Brain microvascular endothelial cell (primary cell): ENCODE measurements at regions not wholly inside any gene's neighbourhood (a gene's known extent, or its start where the extent isn't known, plus 50 kb on each side); places are given as distances from the start of the nearest gene placed in this dataset.

ENCODE experiments used
- DNase-seq: peaks from one replicate; pipeline ENCODE4 v3.0.0-alpha.2; 2020
- H3K27ac ChIP-seq: fragments of 250-450 bp; sonication (Bioruptor Pico); 2 replicates; pipeline ENCODE4 v1.5.1; 2020; ENCODE audit warnings: mild to moderate bottlenecking, moderate library complexity
- H3K27me3 ChIP-seq: fragments of 250-450 bp; sonication (Bioruptor Pico); replicated peaks from 2 replicates; pipeline ENCODE4 v1.5.1; 2020; ENCODE audit warnings: mild to moderate bottlenecking
- H3K36me3 ChIP-seq: fragments of 250-450 bp; sonication (Bioruptor Pico); replicated peaks from 2 replicates; pipeline ENCODE4 v1.5.1; 2020; ENCODE audit warnings: mild to moderate bottlenecking
- H3K4me3 ChIP-seq: 2 replicates; pipeline ENCODE4 v1.5.1; 2011; ENCODE audit warnings: low read depth, mild to moderate bottlenecking, control low read depth, low read length, moderate library complexity
- in situ Hi-C: cut with HindIII; loops from 2 replicates; pipeline ENCODE4 v1.10.0; 2017; ENCODE audit warnings: low sequenced_read_pairs, low pct_ligation_motif_present
- TF ChIP-seq, protein P1 (sequence below): IDR thresholded peaks from 2 replicates; pipeline ENCODE4 v1.5.1; 2011; ENCODE audit warnings: low read depth, mild to moderate bottlenecking, moderate library complexity, low read length, control low read depth, inconsistent platforms; ENCODE audit errors: missing control alignments

GRCh38 chr12:88314706-88315105, 172.6 kb downstream of the TMTC3 start:
- no peak for DNase-seq
- H3K27me3 ChIP-seq, result no peaks in the 10 kb centered on the region
- no peak overlapping the region for H3K4me3 ChIP-seq
- H3K36me3 ChIP-seq, result no peaks in the 10 kb centered on the region
- in situ Hi-C loops, result no loop called here
- no peak overlapping the region for H3K27ac ChIP-seq
- TF ChIP-seq, protein P1, sequence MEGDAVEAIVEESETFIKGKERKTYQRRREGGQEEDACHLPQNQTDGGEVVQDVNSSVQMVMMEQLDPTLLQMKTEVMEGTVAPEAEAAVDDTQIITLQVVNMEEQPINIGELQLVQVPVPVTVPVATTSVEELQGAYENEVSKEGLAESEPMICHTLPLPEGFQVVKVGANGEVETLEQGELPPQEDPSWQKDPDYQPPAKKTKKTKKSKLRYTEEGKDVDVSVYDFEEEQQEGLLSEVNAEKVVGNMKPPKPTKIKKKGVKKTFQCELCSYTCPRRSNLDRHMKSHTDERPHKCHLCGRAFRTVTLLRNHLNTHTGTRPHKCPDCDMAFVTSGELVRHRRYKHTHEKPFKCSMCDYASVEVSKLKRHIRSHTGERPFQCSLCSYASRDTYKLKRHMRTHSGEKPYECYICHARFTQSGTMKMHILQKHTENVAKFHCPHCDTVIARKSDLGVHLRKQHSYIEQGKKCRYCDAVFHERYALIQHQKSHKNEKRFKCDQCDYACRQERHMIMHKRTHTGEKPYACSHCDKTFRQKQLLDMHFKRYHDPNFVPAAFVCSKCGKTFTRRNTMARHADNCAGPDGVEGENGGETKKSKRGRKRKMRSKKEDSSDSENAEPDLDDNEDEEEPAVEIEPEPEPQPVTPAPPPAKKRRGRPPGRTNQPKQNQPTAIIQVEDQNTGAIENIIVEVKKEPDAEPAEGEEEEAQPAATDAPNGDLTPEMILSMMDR, result no peak

GRCh38 chr12:88318726-88319125, 176.6 kb downstream of the TMTC3 start:
- in situ Hi-C loops, result no loop called here
- TF ChIP-seq, protein P1, result no peak
- no peaks in the 10 kb centered on the region for H3K36me3 ChIP-seq
- no peak overlapping the region for H3K4me3 ChIP-seq
- no peak for DNase-seq
- H3K27ac ChIP-seq, result no peak overlapping the region
- no peaks in the 10 kb centered on the region for H3K27me3 ChIP-seq

GRCh38 chr12:88325076-88325815, 183.1 kb downstream of the TMTC3 start:
- in situ Hi-C loops, result no loop called here
- Histone ChIP-seq H3K27me3 (no peaks in the 10 kb centered on the region), H3K27ac (peak overlapping the region; percentile 92), H3K4me3 (no peak overlapping the region), H3K36me3 (no peaks in the 10 kb centered on the region)
- TF ChIP-seq, protein P1, result peak; percentile 43
- DNase-seq, result peak; percentile 88

DNA sequence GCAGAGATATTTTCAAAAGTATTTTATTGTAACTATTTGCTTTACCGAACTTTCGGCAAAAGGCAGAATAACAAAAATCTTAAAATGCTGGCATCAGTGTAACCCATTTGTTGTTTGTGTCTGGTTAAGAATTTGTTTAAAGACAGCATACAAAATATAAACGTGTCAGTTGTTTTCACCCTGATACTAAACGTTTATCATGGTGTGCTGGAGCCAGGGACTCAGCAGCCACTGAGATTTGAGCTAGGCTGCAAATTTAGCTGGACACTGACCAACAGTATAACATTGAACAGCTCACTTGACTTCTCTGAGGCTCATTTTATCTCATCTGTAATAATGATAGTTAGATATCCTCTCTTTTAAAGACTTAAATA, 183.7 kb downstream of the TMTC3 start:
- no peak overlapping the region for H3K4me3 ChIP-seq
- in situ Hi-C loops, result no loop called here
- TF ChIP-seq, protein P1, result no peak
- H3K27ac ChIP-seq, result peak overlapping the region; percentile 92
- DNase-seq, result peak; percentile 54
- H3K27me3 ChIP-seq, result no peaks in the 10 kb centered on the region
- no peaks in the 10 kb centered on the region for H3K36me3 ChIP-seq

DNA sequence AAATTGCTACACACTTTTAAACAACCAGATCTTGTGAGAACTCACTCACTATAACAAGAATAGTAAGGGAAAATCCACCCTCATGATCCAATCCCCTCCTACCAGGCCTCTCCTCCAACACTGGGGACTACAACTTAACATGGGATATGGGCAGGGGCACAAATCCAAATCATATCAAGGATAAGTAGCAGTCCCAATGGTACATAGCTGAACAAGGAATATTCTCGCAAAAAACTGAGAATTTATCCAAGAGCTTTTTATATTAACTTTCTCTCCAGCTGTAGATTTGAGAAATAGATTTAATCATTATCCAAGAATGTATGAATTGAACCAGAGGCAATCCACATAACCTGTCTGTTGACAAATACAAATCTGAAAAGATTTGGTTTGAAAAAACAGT, 185.2 kb downstream of the TMTC3 start:
- in situ Hi-C loops, result no loop called here
- TF ChIP-seq, protein P1, result no peak
- H3K27me3 ChIP-seq, result no peaks in the 10 kb centered on the region
- no peak overlapping the region for H3K27ac ChIP-seq
- H3K36me3 ChIP-seq, result no peaks in the 10 kb centered on the region
- H3K4me3 ChIP-seq, result no peak overlapping the region
- DNase-seq, result no peak

DNA sequence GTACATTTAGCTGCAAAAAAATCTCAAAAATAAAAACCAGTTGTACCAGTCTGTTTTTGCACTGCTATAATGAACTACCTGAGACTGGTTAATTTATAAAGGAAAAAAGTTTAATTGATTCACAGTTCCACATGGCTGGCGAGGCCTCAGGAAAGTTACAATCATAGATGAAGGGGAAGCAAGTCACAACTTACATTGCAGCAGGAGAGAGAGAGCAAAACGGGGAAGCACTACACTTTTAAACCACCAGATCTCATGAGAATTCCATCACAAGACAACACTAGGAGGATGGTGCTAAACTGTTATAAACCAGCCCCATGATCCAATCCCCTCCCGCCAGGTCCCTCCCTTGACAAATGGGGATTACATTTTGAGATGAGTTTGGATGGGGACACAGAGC, 186.0 kb downstream of the TMTC3 start:
- TF ChIP-seq, protein P1, result no peak
- in situ Hi-C loops, result no loop called here
- DNase-seq, result no peak
- Histone ChIP-seq H3K4me3 (no peak overlapping the region), H3K27me3 (no peaks in the 10 kb centered on the region), H3K27ac (no peak overlapping the region), H3K36me3 (no peaks in the 10 kb centered on the region)
